GM23338 (cell line): ENCODE measurements at regions not wholly inside any gene's neighbourhood (a gene's known extent, or its start where the extent isn't known, plus 50 kb on each side); places are given as distances from the start of the nearest gene placed in this dataset.

Source experiments
- ATAC-seq: fragments of 200-7000 bp; cut with Tn5 transposase; 3 replicates; pipeline ENCODE4 v1.9.1; 2020
- DNase-seq: peaks from one replicate; pipeline ENCODE4 v3.0.0-alpha.2; 2015; ENCODE audit warnings: low spot score
- H2AFZ ChIP-seq: fragments of 200-600 bp; sonication (generic); 2 replicates; pipeline ENCODE4 v1.8.0; 2016; ENCODE audit warnings: antibody characterized with exemption, mild to moderate bottlenecking, moderate library complexity
- H3F3A ChIP-seq: fragments of 200-600 bp; sonication (generic); replicated peaks from 2 replicates; pipeline ENCODE4 v1.8.0; 2017; ENCODE audit warnings: antibody characterized with exemption, mixed run types, low read depth
- H3K27ac ChIP-seq: fragments of 200-600 bp; sonication (generic); 2 replicates; pipeline ENCODE4 v1.6.1; 2016; ENCODE audit warnings: low read depth
- H3K27me3 ChIP-seq: fragments of 200-600 bp; sonication (generic); 2 replicates; pipeline ENCODE4 v1.8.0; 2016; ENCODE audit warnings: mild to moderate bottlenecking, mixed run types, moderate library complexity; ENCODE audit not compliant: insufficient read depth
- H3K36me3 ChIP-seq: fragments of 200-600 bp; sonication (generic); 2 replicates; pipeline ENCODE4 v1.8.0; 2016; ENCODE audit warnings: mild to moderate bottlenecking; ENCODE audit not compliant: insufficient read depth
- H3K4me1 ChIP-seq: fragments of 200-600 bp; sonication (generic); 2 replicates; pipeline ENCODE4 v1.8.0; 2016; ENCODE audit warnings: mild to moderate bottlenecking, moderate library complexity; ENCODE audit not compliant: insufficient read depth
- H3K4me2 ChIP-seq: fragments of 200-600 bp; sonication (generic); 2 replicates; pipeline ENCODE4 v1.7.1; 2017; ENCODE audit warnings: mixed run types
- H3K4me3 ChIP-seq: fragments of 200-600 bp; sonication (generic); 2 replicates; pipeline ENCODE4 v1.6.1; 2016; ENCODE audit warnings: mixed run types
- H3K79me2 ChIP-seq: fragments of 200-600 bp; sonication (generic); replicated peaks from 2 replicates; pipeline ENCODE4 v1.8.0; 2017; ENCODE audit warnings: mild to moderate bottlenecking; ENCODE audit not compliant: insufficient read depth
- H3K9me2 ChIP-seq: fragments of 200-600 bp; sonication (generic); 2 replicates; pipeline ENCODE4 v1.8.0; 2017; ENCODE audit not compliant: insufficient read depth
- H4K20me1 ChIP-seq: fragments of 200-600 bp; sonication (generic); replicated peaks from 2 replicates; pipeline ENCODE4 v1.8.0; 2017; ENCODE audit warnings: mild to moderate bottlenecking; ENCODE audit not compliant: insufficient read depth
- H3K27ac Mint-ChIP-seq: 2 replicates; pipeline ENCODE4 v1.8.0; 2020; ENCODE audit warnings: inconsistent platforms, mild to moderate bottlenecking, moderate library complexity, mixed read lengths
- H3K27me3 Mint-ChIP-seq: 3 replicates; pipeline ENCODE4 v1.8.0; 2022; ENCODE audit warnings: low read depth, mild to moderate bottlenecking, moderate library complexity, mixed read lengths, inconsistent platforms; ENCODE audit not compliant: insufficient read depth, poor library complexity
- H3K36me3 Mint-ChIP-seq: 3 replicates; pipeline ENCODE4 v1.8.0; 2021; ENCODE audit warnings: low read depth, mild to moderate bottlenecking, inconsistent platforms, moderate library complexity, mixed read lengths
- H3K4me1 Mint-ChIP-seq: 3 replicates; pipeline ENCODE4 v1.8.0; 2020; ENCODE audit warnings: mild to moderate bottlenecking, inconsistent platforms, mixed read lengths
- H3K4me3 Mint-ChIP-seq: 3 replicates; pipeline ENCODE4 v1.8.0; 2021; ENCODE audit warnings: moderate library complexity, mild to moderate bottlenecking, inconsistent platforms, mixed read lengths
- H3K9me3 Mint-ChIP-seq: 3 replicates; pipeline ENCODE4 v1.8.0; 2020; ENCODE audit warnings: moderate library complexity, mild to moderate bottlenecking, inconsistent platforms, mixed read lengths
- CREB1 ChIP-seq: fragments of 250-450 bp; sonication (Bioruptor Pico); IDR thresholded peaks from 2 replicates; pipeline ENCODE4 v1.5.0; 2020; ENCODE audit warnings: low read depth, mild to moderate bottlenecking, moderate library complexity
- CTCF ChIP-seq, 2 experiments: fragments of 200-600 bp in 1 of 2; sonication (generic) in 1 of 2; conservative IDR thresholded peaks; 2 replicates each; pipeline versions ENCODE4 v1.5.1 to v1.6.1; 2016 to 2017; ENCODE audit warnings: antibody characterized with exemption in 2 of 2, low read depth in 2 of 2, mild to moderate bottlenecking in 2 of 2, moderate library complexity in 1 of 2
- ETS1 ChIP-seq: IDR thresholded peaks from 2 replicates; pipeline ENCODE4 v1.6.1; 2016; ENCODE audit warnings: antibody characterized with exemption
- EZH2 ChIP-seq: fragments of 200-600 bp; sonication (generic); IDR thresholded peaks from one replicate; pipeline ENCODE4 v1.8.0; 2017; ENCODE audit warnings: antibody characterized with exemption, mild to moderate bottlenecking, low read depth; ENCODE audit not compliant: unreplicated experiment
- EZH2phosphoT487 ChIP-seq: fragments of 200-600 bp; sonication (generic); IDR thresholded peaks from one replicate; pipeline ENCODE4 v1.8.1; 2018; ENCODE audit warnings: antibody characterized with exemption; ENCODE audit not compliant: unreplicated experiment
- JUNB ChIP-seq: IDR thresholded peaks from one replicate; pipeline ENCODE4 v1.6.1; 2016; ENCODE audit warnings: antibody characterized with exemption; ENCODE audit not compliant: unreplicated experiment
- NANOG ChIP-seq: IDR thresholded peaks from 2 replicates; pipeline ENCODE4 v1.6.1; 2016; ENCODE audit warnings: antibody characterized with exemption, borderline replicate concordance
- POLR2AphosphoS5 ChIP-seq: IDR thresholded peaks from 2 replicates; pipeline ENCODE4 v1.6.1; 2016; ENCODE audit warnings: antibody characterized with exemption, low read depth
- REST ChIP-seq: IDR thresholded peaks from one replicate; pipeline ENCODE4 v1.6.1; 2018; ENCODE audit warnings: antibody characterized with exemption; ENCODE audit not compliant: unreplicated experiment
- STAT1 ChIP-seq: IDR thresholded peaks from one replicate; pipeline ENCODE4 v1.6.1; 2016; ENCODE audit warnings: antibody characterized with exemption; ENCODE audit not compliant: unreplicated experiment
- ZNF114 ChIP-seq: fragments of 250-450 bp; sonication (Bioruptor Pico); IDR thresholded peaks from 2 replicates; pipeline ENCODE4 v1.5.0; 2020; ENCODE audit warnings: mild to moderate bottlenecking, moderate library complexity
- ZNF331 ChIP-seq: fragments of 250-450 bp; sonication (Bioruptor Pico); IDR thresholded peaks from 2 replicates; pipeline ENCODE4 v1.5.0; 2020; ENCODE audit warnings: low read depth, mild to moderate bottlenecking, moderate library complexity
- ZNF462 ChIP-seq: fragments of 250-450 bp; sonication (Bioruptor Pico); IDR thresholded peaks from 2 replicates; pipeline ENCODE4 v1.5.0; 2020; ENCODE audit warnings: mild to moderate bottlenecking, moderate library complexity

- no peaks in the 10 kb centered on the region for H4K20me1 ChIP-seq
- Mint-ChIP-seq H3K27ac (no peak overlapping the region), H3K4me1 (peaks cover 3% of the 10 kb centered on the region; the same call in 1 of the 3 replicates), H3K9me3 (peaks cover 5% of the 10 kb centered on the region; the same call in 1 of the 3 replicates), H3K27me3 (no peaks in the 10 kb centered on the region), H3K4me3 (no peak overlapping the region), H3K36me3 (no peaks in the 10 kb centered on the region)
- H3K27ac ChIP-seq: no peak overlapping the region
- DNase-seq (no peak), ATAC-seq (no peak)
- H3F3A ChIP-seq: no peaks in the 10 kb centered on the region
- no peaks in the 10 kb centered on the region for H3K27me3 ChIP-seq
- no peak overlapping the region for H2AFZ ChIP-seq
- TF ChIP-seq CREB1: no peak
- no peak for TF ChIP-seq REST
- no peak for TF ChIP-seq EZH2
- no peak for TF ChIP-seq NANOG
- TF ChIP-seq STAT1: no peak
- no peak for TF ChIP-seq ZNF114
- no peak for TF ChIP-seq ETS1
- no peak for TF ChIP-seq EZH2phosphoT487
- no peak for TF ChIP-seq POLR2AphosphoS5
- TF ChIP-seq JUNB: no peak
- no peak for TF ChIP-seq ZNF331 (CRISPR knock-in tag)
- no peak for TF ChIP-seq CTCF (conservative IDR thresholded peaks at IDR 0.05; ENCODE audit: low read depth in 2 of 2)
- no peak for TF ChIP-seq ZNF462 (CRISPR knock-in tag)
- H3K79me2 ChIP-seq: no peaks in the 10 kb centered on the region
- no peak overlapping the region for H3K4me2 ChIP-seq
- no peak overlapping the region for H3K4me3 ChIP-seq
- peaks cover 9% of the 10 kb centered on the region; the same call in 1 of the 2 replicates for H3K9me2 ChIP-seq
- no peaks in the 10 kb centered on the region for H3K36me3 ChIP-seq
- H3K4me1 ChIP-seq: no peaks in the 10 kb centered on the region
Observed at GRCh38 chr16:80163339-80163738, 377.5 kb upstream of the DYNLRB2 start.
